IMR-90 (cell line): ENCODE measurements at regions not wholly inside any gene's neighbourhood (a gene's known extent, or its start where the extent isn't known, plus 50 kb on each side); places are given as distances from the start of the nearest gene placed in this dataset.

ENCODE experiments used
- ATAC-seq: fragments of 200-7000 bp; cut with Tn5 transposase; 2 replicates; pipeline ENCODE4 v1.9.1; 2020; ENCODE audit warnings: low read depth, mild to moderate bottlenecking, moderate library complexity
- BruUV-seq: library from RNA; stranded (reverse); fragments of 400-500 nt; replicated peaks from 2 replicates; lab custom pipeline; 2021; lab: Mats Ljungman, UMichigan
- CTCF ChIA-PET: fragments of 300-600 bp; formaldehyde crosslinking; extraction: SDS; loops from one replicate; lab custom pipeline; 2021; ENCODE audit warnings: antibody characterized with exemption; lab: Yijun Ruan, JAX
- POLR2A ChIA-PET: fragments of 300-600 bp; sonication (Branson Sonifier 250); formaldehyde crosslinking; loops from one replicate; lab custom pipeline; 2022; ENCODE audit warnings: antibody characterized with exemption; ENCODE audit not compliant: unreplicated experiment; lab: Charles Lee
- DNase-seq: peaks from one replicate; pipeline ENCODE4 v3.0.0; 2013
- H2AFZ ChIP-seq: replicated peaks from 2 replicates; pipeline ENCODE3; 2013; ENCODE audit warnings: low read length, mild to moderate bottlenecking; ENCODE audit not compliant: poor library complexity
- H2AK5ac ChIP-seq: 2 replicates; pipeline ENCODE4 v1.6.1; 2013; ENCODE audit warnings: low read depth, low read length, inconsistent platforms
- H2AK9ac ChIP-seq: replicated peaks from 2 replicates; pipeline ENCODE3; 2013; ENCODE audit warnings: mild to moderate bottlenecking, low read depth, low read length, moderate library complexity; ENCODE audit not compliant: poor library complexity
- H2BK120ac ChIP-seq: 2 replicates; pipeline ENCODE4 v1.6.1; 2013; ENCODE audit warnings: low read depth, low read length, inconsistent platforms
- H2BK15ac ChIP-seq: 3 replicates; pipeline ENCODE4 v1.6.1; 2013; ENCODE audit warnings: low read depth, low read length, inconsistent platforms
- H2BK20ac ChIP-seq: 2 replicates; pipeline ENCODE4 v1.6.1; 2013; ENCODE audit warnings: low read depth, mild to moderate bottlenecking, inconsistent platforms, low read length, moderate library complexity
- H2BK5ac ChIP-seq: 2 replicates; pipeline ENCODE4 v1.6.1; 2013; ENCODE audit warnings: mild to moderate bottlenecking, low read depth, low read length, inconsistent platforms; ENCODE audit not compliant: poor library complexity, severe bottlenecking
- H3K14ac ChIP-seq: replicated peaks from 2 replicates; pipeline ENCODE4 v1.6.1; 2013; ENCODE audit warnings: low read depth, low read length, inconsistent platforms
- H3K18ac ChIP-seq: 2 replicates; pipeline ENCODE4 v1.6.1; 2013; ENCODE audit warnings: low read depth, low read length, control low read depth
- H3K23ac ChIP-seq: 2 replicates; pipeline ENCODE4 v1.6.1; 2013; ENCODE audit warnings: low read depth, low read length, inconsistent platforms
- H3K27ac ChIP-seq: 2 replicates; pipeline ENCODE4 v1.5.1; 2013; ENCODE audit warnings: mild to moderate bottlenecking, control low read depth, low read length; ENCODE audit not compliant: insufficient read depth
- H3K27me3 ChIP-seq: 2 replicates; pipeline ENCODE4 v1.6.1; 2013; ENCODE audit warnings: low read length; ENCODE audit not compliant: control insufficient read depth, insufficient read depth
- H3K36me3 ChIP-seq: 2 replicates; pipeline ENCODE4 v1.6.1; 2013; ENCODE audit warnings: low read length, mixed read lengths; ENCODE audit not compliant: control insufficient read depth, insufficient read depth
- H3K4ac ChIP-seq: 2 replicates; pipeline ENCODE4 v1.6.1; 2013; ENCODE audit warnings: low read depth, low read length, inconsistent platforms
- H3K4me1 ChIP-seq: 2 replicates; pipeline ENCODE4 v1.6.1; 2013; ENCODE audit warnings: low read length, mixed read lengths; ENCODE audit not compliant: control insufficient read depth, insufficient read depth
- H3K4me2 ChIP-seq: 2 replicates; pipeline ENCODE4 v1.6.1; 2013; ENCODE audit warnings: low read depth, mild to moderate bottlenecking, control low read depth, low read length, moderate library complexity
- H3K4me3 ChIP-seq: 2 replicates; pipeline ENCODE4 v1.5.1; 2013; ENCODE audit warnings: low read depth, mild to moderate bottlenecking, control low read depth, low read length, moderate library complexity; ENCODE audit not compliant: insufficient read depth
- H3K56ac ChIP-seq: 2 replicates; pipeline ENCODE4 v1.6.1; 2013; ENCODE audit warnings: low read length, inconsistent platforms; ENCODE audit not compliant: insufficient read depth; ENCODE audit errors: extremely low read depth
- H3K79me1 ChIP-seq, 2 experiments: 2 replicates each; pipeline ENCODE4 v1.6.1; 2013; ENCODE audit warnings: low read length in 2 of 2, inconsistent platforms in 1 of 2, low read depth in 1 of 2
- H3K9ac ChIP-seq: 2 replicates; pipeline ENCODE4 v1.6.1; 2013; ENCODE audit warnings: low read depth, low read length, control low read depth
- H3K9me1 ChIP-seq: 2 replicates; pipeline ENCODE4 v1.6.1; 2013; ENCODE audit warnings: low read length, inconsistent platforms; ENCODE audit not compliant: insufficient read depth
- H3K9me3 ChIP-seq: 2 replicates; pipeline ENCODE4 v1.6.1; 2013; ENCODE audit warnings: low read length; ENCODE audit not compliant: control insufficient read depth, insufficient read depth
- H4K20me1 ChIP-seq: 2 replicates; pipeline ENCODE4 v1.6.1; 2013; ENCODE audit warnings: low read length, inconsistent platforms; ENCODE audit not compliant: insufficient read depth
- H4K5ac ChIP-seq: 2 replicates; pipeline ENCODE4 v1.6.1; 2013; ENCODE audit warnings: mild to moderate bottlenecking, low read depth, low read length, control low read depth
- H4K8ac ChIP-seq, 2 experiments: 2 replicates each; pipeline ENCODE4 v1.6.1; 2013; ENCODE audit warnings: low read depth in 2 of 2, low read length in 2 of 2, control low read depth in 1 of 2, inconsistent platforms in 1 of 2
- H4K91ac ChIP-seq: 2 replicates; pipeline ENCODE4 v1.6.1; 2013; ENCODE audit warnings: low read depth, low read length, inconsistent platforms; ENCODE audit not compliant: insufficient read depth
- CHD1 ChIP-seq: IDR thresholded peaks from 2 replicates; pipeline ENCODE4 v1.6.1; 2012; ENCODE audit warnings: low read depth, low read length, improper control_type of control experiment
- FOS ChIP-seq: fragments of 150-350 bp; IDR thresholded peaks from 2 replicates; pipeline ENCODE4 v1.6.1; 2016; ENCODE audit warnings: low read depth, low read length
- NFE2L2 ChIP-seq: fragments of 150-350 bp; IDR thresholded peaks from 2 replicates; pipeline ENCODE4 v1.6.1; 2016; ENCODE audit warnings: low read depth, mild to moderate bottlenecking, low read length
- RCOR1 ChIP-seq: IDR thresholded peaks from 2 replicates; pipeline ENCODE4 v1.6.1; 2012; ENCODE audit warnings: mild to moderate bottlenecking, low read length, improper control_type of control experiment; ENCODE audit not compliant: insufficient replicate concordance
- RFX5 ChIP-seq: IDR thresholded peaks from 2 replicates; pipeline ENCODE4 v1.8.0; 2012; ENCODE audit warnings: low read depth, mild to moderate bottlenecking, low read length, moderate library complexity
- WGBS, 2 experiments: methylation state at CpG; one replicate each; pipeline versions ENCODE4 v1.1.5 to v1.1.7; 2013; ENCODE audit warnings: missing lambda C conversion rate in 2 of 2; ENCODE audit not compliant: insufficient read length in 1 of 2; ENCODE audit errors: extremely low coverage in 2 of 2; 5-methylcytosine and 5-hydroxymethylcytosine counted together
- dilution Hi-C: fragments of 300-500 bp; cut with HindIII; formaldehyde crosslinking; loops from one replicate; pipeline ENCODE4 v1.14.3; 2018; ENCODE audit warnings: low sequenced_read_pairs; ENCODE audit not compliant: unreplicated experiment
- in situ Hi-C: fragments of 300-500 bp; cut with MboI; formaldehyde crosslinking; loops from 3 replicates; pipeline ENCODE4 v1.14.3; 2019; ENCODE audit warnings: low sequenced_read_pairs, inconsistent platforms, mixed read lengths
- intact Hi-C: fragments of 100-400 bp; cut with micrococcal nuclease; formaldehyde crosslinking; loops from 2 replicates; pipeline ENCODE4 v1.10.0; 2022
- TF ChIP-seq, protein P1 (sequence below): fragments of 150-350 bp; IDR thresholded peaks from 2 replicates; pipeline ENCODE4 v1.6.1; 2017; ENCODE audit warnings: mild to moderate bottlenecking, antibody characterized with exemption, low read length, low read depth

DNA sequence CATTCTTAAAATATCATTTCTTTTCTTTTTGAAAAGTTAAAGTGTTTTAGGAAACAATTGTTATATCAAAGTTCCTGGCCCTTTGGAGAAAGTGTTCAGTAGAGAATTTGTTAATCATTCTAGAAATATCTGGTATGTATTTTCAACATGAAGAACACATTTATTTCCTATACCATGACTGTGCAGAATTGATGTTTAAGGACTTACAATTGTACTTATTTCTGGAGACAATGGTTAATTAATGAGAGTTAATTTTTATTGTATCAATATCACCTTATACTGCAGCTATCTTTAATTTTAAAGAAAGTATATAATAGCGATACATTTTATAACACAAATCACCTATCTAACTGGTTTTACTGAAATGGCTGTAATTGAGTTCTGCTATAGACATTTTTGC, 95.3 kb downstream of the TEX29 start:
- Histone ChIP-seq H3K9me1 (no peaks in the 10 kb centered on the region), H3K4ac (no peak overlapping the region), H2BK5ac (no peak overlapping the region), H2AFZ (no peak overlapping the region), H2BK15ac (no peak overlapping the region), H2AK9ac (no peak overlapping the region), H4K91ac (no peak overlapping the region), H3K14ac (no peak overlapping the region), H2BK120ac (no peak overlapping the region), H3K4me2 (no peak overlapping the region), H3K56ac (no peak overlapping the region), H3K27me3 (peaks cover 18% of the 10 kb centered on the region), H3K79me1 (no peaks in the 10 kb centered on the region), H3K18ac (no peak overlapping the region), H3K9me3 (no peaks in the 10 kb centered on the region), H4K5ac (no peak overlapping the region), H3K23ac (no peak overlapping the region), H2BK20ac (no peak overlapping the region), H3K36me3 (no peaks in the 10 kb centered on the region), H4K20me1 (no peaks in the 10 kb centered on the region), H3K4me3 (no peak overlapping the region), H3K27ac (no peak overlapping the region), H4K8ac (no peak overlapping the region), H3K4me1 (no peaks in the 10 kb centered on the region), H3K9ac (no peak overlapping the region), H2AK5ac (no peak overlapping the region)
- intact Hi-C loops (no loop called here), in situ Hi-C loops (no loop called here), dilution Hi-C loops (no loop called here)
- no peak for ATAC-seq
- CTCF ChIA-PET = interaction anchor here (0.9 kb wide), 1 partner anchor 410 kb away, joined by 4 read pairs; no protein-coding TSS in a partner anchor
- no TSS peak for BruUV-seq
- POLR2A ChIA-PET = no interaction called here
- no CpG with 5 or more reads among the region's 1 CpG for WGBS, 2 experiments
- TF ChIP-seq RCOR1 (no peak), FOS (no peak), RFX5 (no peak), NFE2L2 (peak; percentile 71), CHD1 (no peak)
- TF ChIP-seq, protein P1, sequence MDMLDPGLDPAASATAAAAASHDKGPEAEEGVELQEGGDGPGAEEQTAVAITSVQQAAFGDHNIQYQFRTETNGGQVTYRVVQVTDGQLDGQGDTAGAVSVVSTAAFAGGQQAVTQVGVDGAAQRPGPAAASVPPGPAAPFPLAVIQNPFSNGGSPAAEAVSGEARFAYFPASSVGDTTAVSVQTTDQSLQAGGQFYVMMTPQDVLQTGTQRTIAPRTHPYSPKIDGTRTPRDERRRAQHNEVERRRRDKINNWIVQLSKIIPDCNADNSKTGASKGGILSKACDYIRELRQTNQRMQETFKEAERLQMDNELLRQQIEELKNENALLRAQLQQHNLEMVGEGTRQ = no peak
- DNase-seq = no peak
